T-helper 1 cell treated with Interleukin-12 subunit alpha and Interleukin-12 subunit beta and Interleukin-4 antibody, amounts not matched to agents 30 ng/mL and 1 ng/mL, for 36 hours (primary cell): ENCODE measurements at regions not wholly inside any gene's neighbourhood (a gene's known extent, or its start where the extent isn't known, plus 50 kb on each side); places are given as distances from the start of the nearest gene placed in this dataset.

ENCODE experiments used
- intact Hi-C: fragments of 100-400 bp; cut with micrococcal nuclease; formaldehyde crosslinking; loops from one replicate; pipeline ENCODE4 v1.15.1; 2024

DNA sequence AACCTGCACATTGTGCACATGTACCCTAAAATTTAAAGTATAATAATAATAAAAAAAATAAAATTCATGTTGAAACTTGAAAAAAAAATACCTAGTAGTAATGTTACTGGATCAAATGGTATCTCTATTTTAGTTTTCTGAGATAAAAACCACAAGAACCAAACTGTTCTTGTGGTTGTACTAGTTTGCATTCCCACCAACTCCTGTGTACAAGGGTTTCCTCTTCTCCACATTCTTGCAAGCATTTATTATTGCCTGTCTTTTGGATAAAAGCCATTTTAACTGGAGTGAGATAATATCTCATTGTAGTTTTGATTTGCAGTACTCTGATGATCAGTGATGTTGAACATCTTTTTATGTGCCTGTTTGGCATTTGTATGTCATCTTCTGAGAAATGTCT, 177.7 kb downstream of the KIF20B start:
- intact Hi-C loops: no loop called here

DNA sequence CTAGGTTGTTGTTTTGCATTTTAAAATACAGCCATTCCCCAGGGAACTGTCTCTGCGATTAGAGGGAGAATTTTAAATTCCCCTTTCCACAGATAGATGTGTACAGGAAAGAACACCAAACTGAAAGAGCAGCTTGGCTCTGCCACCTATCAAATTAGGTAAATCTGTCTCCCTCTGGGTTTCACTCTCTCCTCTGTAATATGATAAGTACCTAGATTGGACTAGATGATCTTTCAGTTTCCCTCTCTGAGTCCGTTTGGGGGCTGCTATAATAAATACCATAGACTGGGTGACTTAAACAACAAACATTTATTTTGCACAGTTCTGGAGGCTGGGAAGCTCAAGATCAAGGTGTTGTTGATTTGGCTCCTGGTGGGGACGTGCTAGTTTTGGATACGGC, 186.0 kb downstream of the KIF20B start:
- intact Hi-C loops: no loop called here

DNA sequence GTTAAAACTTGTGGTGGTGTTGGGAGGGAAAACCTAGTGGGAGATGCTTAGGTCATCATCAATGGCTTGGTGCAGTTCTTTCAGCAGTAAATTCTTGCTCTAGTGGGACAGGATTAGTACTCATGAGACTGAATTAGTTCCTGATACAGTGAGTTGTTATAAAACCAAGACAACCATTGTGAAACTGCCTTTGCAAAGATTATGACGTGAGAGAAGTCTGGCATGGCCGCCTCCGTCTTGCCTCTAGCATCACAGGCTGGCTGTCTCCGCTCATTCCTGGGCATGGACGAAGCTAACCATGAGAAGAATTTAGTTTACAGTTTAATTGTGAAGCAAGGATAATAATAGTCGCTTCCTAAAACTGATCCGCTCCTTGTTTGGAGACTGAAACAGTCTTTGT, 186.4 kb downstream of the KIF20B start:
- intact Hi-C loops: no loop called here

DNA sequence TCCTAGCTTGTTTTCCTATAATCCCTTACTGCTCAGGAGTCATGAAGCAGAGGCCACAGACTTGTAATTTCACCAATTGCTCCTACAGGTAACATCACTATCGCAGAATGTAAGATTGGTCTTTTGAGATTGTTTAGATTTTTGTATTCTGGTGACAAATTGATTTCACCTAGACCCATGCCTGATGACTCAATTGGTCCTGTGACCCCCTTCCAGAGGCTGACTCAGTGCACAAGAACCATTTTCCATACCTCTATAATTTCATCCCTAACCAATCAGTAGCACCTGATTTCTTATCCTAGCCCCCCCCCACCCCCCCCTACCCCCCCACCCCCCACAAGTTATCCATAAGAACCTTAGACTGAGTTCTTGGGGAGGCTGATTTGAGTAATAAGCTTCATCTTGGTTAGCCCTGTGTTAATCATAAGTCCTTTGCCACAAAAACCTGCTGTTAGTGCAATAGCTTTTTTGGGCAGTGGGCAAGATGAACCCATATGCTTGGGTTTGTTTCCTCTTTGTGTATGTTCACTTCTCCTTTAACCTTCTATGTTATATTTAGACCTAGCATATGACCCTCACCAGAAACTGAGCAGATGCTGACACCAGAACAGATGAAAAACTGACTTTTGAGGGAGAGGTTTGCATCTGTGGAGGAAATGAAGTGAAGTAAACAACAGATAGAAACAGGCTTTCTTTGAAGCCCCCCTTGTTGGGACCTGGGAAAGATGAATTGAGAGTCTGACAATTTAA, 187.1 kb downstream of the KIF20B start:
- intact Hi-C loops: no loop called here

GRCh38 chr10:89889606-89890005, 188.2 kb downstream of the KIF20B start:
- intact Hi-C loops: no loop called here

GRCh38 chr10:89891006-89891535, 189.7 kb downstream of the KIF20B start:
- intact Hi-C loops: no loop called here

- intact Hi-C loops: no loop called here
Measured at GRCh38 chr10:89894051-89894450, 192.7 kb downstream of the KIF20B start.

DNA sequence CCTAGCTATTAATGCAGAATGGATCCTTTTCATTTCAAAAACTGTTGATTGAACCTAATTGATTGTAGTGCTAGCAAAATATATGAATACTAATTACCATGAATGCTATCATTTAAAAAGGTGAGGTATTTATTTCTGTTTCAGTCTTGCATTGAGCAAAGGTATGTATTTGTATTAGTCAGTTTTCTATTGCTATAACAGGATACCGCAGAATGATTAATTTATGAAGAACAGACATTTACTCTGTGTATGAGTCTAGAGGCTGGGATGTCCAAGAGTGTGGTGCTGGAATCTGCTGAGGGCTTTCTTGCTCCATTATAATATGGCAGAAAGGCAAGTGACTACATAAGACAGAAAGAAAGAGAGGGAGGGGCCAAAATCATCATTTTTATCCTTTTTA, 199.2 kb downstream of the KIF20B start:
- intact Hi-C loops: no loop called here

- intact Hi-C loops: no loop called here
Measured at GRCh38 chr10:89901895-89902294, 200.5 kb downstream of the KIF20B start.

- intact Hi-C loops: no loop called here
Measured at GRCh38 chr10:89904755-89905154, 203.4 kb downstream of the KIF20B start.

DNA sequence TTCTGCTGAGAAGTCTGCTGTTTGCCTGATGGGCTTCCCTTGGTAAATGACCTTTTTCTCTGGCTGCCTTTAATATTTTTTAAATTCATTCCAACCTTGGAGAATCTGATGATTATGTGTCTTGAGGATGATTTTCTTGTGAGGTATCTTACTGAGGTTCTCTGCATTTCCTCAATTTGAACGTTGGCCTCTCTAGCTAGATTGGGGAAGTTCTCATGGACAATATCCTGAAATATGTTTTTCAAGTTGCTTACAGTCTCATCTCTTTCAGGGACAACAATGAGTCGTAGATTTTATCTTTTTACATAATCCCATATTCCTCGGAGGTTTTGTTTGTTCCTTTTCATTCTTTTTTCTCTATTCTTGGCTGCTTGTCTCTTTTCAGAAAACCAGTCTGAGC, 208.4 kb downstream of the KIF20B start:
- intact Hi-C loops: no loop called here

GRCh38 chr10:89915021-89915420, 213.6 kb downstream of the KIF20B start:
- intact Hi-C loops: no loop called here

GRCh38 chr10:89915968-89916367, 214.6 kb downstream of the KIF20B start:
- intact Hi-C loops: no loop called here

GRCh38 chr10:89916468-89917215, 215.3 kb downstream of the KIF20B start:
- intact Hi-C loops: no loop called here

DNA sequence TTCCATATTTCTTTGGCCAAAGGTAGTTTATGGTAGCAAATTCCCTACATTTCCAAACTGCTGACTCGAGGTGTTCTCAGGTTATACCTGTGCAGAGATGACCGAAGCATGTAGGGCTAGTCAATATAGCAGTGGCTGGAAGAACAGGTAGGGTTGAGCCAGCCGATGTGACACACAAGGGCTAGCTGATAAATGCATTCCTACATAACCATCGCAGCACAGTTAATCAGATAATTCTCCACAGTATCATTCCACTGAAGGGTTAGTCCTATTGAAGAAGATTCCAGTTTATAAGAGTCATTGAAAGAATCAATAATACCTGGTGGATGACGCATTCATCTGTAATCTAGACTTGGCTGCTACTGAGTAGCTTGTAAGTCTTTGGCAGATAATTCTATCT, 220.0 kb downstream of the KIF20B start:
- intact Hi-C loops: no loop called here

DNA sequence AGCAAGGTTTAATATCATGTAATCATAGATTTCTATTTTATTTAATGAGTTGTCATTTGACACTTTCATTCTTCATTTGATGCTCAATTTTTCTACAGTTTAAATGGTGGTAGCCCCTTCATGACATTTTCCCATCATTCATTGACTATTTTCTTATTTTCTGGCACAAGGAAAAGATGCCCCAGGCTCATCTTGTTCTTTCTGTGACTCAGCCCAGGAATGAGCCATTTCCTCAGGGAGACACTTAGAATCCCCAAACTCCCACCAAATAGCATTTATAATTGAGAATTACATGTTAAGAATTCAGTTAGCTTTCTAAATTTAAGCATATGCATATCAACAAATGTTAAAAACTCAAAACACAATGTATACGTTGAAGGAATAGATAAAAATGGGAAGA, 222.3 kb downstream of the KIF20B start:
- intact Hi-C loops: no loop called here

DNA sequence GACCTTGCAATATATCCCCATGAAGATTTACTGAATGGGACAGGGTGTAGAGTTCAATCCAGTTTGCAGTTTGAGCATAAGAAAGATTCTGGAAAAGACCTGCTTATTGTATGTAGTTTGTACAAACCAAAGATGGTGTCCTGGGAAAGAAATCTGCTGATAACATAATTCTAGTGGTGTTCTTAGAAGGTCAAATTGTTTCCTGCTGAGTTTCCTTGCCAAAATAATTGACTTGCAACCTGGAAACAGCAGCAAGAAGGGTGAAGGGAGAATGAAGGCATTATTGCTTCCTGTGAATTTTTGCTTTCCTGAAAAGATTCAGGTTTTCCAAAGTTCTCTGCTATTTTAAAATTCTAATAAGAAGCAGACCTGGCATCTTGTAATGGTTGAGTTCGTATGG, 222.9 kb downstream of the KIF20B start:
- intact Hi-C loops: no loop called here

- intact Hi-C loops: no loop called here
Measured at GRCh38 chr10:89926736-89927135, 225.3 kb downstream of the KIF20B start.

GRCh38 chr10:89929282-89930026, 228.1 kb downstream of the KIF20B start:
- intact Hi-C loops: no loop called here

- intact Hi-C loops: no loop called here
Measured at GRCh38 chr10:89937494-89937893, 236.1 kb downstream of the KIF20B start.

DNA sequence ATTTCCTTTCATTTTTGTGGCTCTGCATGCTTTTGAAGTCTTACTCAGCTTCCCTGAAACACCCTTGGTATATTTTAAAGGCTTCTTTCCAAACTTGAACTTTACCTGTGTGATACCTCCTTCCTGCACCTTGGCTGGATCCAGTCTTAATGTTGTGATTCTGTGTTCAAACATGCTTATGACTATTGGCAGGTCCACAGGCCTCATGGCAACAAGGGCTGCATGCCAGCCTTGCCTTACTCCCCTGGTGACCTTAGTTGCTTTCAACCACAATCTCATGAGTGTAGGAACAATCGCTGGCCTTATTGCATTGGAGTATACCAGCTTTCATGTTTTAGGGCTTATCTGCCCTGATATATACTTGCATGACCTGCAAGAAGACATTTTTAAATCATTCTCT, 238.7 kb downstream of the KIF20B start:
- intact Hi-C loops: no loop called here

- intact Hi-C loops: no loop called here
Measured at GRCh38 chr10:89942217-89942616, 240.8 kb downstream of the KIF20B start.
